Activated T-helper 1 cell treated with anti-CD3 and anti-CD28 coated beads, Interleukin-2, amount 50 U/mL, for 16 hours (primary cell): ENCODE measurements at regions not wholly inside any gene's neighbourhood (a gene's known extent, or its start where the extent isn't known, plus 50 kb on each side); places are given as distances from the start of the nearest gene placed in this dataset.
"Not testable (repeated sequence)": the region's sequence is repeated elsewhere in the genome, so short reads cannot be mapped to it uniquely, and the experiment has no call there.

Experiments
- DNase-seq, 2 donors: peaks; one replicate each; pipeline ENCODE4 v3.0.0-alpha.2; 2020; ENCODE audit warnings: low read depth in 1 of 2, low spot score in 1 of 2

GRCh38 chr9:135402048-135402738, 77.4 kb upstream of the PPP1R26 start:
- no peak for DNase-seq

DNA sequence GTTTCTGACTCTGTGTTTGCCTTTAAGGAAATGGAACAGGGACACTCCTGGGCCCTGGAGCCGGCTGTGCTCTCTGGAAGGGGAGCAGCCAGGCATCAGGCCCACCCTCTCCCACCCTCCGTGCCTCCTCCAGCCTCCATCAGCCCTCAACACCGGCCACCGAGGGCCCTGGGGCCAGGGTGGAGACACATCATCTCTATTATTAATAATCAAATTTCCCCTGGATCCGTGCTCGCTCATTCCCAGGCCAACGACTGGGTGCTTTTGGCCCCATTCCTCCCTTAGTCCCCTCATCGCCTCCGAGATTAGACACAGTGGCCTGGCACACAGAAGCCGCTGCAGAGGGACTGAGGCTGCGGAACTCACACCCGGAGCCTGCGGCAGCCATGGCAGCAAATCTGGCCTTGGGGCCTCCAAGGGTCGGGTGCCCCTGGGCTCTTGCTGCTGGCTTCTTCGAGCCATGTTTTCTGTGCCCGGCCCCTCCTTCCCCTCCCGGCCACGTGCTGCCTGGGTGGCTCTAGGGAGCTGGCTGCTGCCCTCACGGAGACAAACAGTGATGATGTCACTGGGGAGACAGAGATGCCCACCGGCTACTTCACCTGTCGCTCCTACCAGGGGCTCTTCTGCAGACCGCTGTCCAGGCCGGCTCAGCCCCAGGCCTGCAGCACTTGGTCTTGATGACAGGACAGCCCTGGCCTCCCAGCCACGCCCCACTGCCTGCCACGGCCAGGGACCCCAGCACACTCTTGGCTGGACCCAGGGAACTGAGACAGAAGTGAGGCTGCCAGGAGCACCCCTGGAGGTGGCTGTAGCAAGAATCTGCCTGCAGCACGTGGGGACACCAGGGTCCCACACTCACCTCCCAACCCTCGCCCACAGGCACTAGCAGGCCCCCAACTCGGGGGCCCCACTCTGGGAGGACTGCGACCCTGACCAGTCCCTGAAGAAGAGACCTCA, 76.6 kb upstream of the PPP1R26 start:
- DNase-seq, result no peak

GRCh38 chr9:135403733-135404450, 75.7 kb upstream of the PPP1R26 start:
- no peak for DNase-seq

GRCh38 chr9:135404451-135405144, 75.0 kb upstream of the PPP1R26 start:
- DNase-seq, result no peak

GRCh38 chr9:135405145-135405464, 74.5 kb upstream of the PPP1R26 start:
- not testable (repeated sequence) for DNase-seq

DNA sequence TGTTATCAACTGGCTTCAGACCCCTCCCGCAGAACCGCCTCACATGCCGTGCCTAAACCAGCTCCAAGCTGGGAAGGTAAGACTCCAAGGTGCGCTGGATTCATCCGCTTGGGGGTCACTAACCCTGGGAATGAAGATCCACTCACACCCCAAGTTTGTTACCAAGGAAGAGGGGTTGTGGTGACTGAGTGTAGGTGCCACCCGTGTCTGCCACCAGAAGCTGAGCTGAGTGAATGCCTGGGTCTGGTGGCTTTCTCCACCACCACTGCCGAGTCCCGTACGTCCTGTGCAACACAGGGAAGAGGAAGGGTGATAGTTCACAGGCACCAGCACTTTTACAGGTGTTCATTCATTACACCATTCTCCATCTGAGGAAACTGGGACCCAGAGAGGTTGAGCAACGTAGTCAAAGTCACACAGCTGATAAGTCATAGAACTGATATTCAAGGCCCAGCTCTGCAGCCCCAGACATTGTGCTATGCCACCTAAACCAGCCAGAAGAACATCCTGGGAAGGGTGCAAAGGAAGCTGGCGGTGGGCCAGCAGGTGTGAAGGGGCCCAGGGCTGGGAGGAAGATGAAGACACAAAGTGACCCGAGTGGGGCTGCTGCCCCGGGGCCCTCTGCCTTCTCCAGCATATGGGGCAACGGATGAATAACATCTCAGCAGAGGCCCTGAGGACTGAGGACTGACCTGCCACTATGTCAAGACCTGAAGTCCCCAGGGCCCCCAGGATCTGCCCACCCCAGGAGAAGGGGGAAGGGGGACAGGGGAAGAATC, 70.9 kb upstream of the PPP1R26 start:
- DNase-seq, result no peak

DNA sequence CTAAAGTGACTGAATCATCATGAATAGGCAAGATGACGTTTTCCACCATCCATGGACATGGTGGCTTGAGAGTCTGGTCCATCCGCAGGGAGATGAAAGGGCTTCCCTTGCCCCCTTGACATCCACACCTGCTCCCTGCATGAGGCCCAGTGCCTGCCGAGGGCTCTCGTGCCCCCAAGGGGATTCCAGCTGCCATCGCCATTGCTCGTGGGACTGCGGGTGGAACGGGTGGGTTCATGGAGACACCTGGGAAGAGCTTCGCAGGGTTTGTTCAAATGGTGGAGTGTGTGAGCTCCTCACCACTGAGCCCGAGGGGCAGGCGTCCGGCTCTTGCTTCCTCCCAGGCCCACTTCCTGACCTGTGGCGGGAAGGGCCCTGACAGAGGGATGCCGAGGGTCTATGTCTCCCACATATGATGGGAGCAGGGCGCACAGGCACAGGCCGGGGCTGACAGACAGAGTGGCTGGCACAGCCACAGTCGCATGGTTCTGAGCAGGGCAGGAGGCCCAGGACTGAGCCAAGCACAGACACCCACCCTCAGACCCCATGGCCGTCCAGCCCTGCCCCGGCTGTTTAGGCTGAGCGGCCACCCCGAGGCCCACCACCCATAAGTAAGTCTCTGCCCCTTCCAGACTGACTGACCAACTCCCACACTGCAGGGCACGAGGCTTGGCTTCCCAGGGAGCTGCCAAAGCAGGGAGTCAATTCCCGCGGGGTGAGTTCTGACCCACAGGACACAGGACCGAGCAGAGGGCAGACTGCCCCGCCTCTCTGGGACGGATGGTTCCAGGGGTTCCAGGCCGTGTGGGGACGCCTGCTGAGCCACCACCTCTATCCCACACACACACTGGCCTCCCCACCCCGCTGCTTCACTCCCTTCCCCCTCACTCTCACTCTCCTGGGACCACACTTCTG, 70.0 kb upstream of the PPP1R26 start:
- DNase-seq, result no peak

DNA sequence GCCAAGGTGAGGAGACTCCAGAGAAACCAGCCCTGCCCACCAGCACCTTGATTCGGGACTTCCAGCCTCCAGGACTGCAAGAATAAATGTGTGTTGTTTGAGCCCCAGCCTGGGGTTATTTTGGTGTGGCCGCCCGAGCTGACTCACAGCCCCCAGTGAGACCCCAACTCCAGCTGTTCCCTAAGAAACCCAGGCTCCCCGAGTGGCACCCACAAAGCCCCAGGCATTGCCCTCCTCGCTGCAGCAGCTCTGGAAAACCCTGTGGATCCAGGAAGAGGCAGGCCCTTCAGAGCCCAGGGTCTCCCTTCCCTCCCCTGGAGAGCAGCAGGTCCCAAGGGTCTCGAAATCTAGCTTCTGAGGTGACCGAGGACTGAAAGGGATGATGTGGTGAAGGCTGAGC, 69.2 kb upstream of the PPP1R26 start:
- no peak for DNase-seq

GRCh38 chr9:135410831-135411473, 68.6 kb upstream of the PPP1R26 start:
- DNase-seq, result no peak

DNA sequence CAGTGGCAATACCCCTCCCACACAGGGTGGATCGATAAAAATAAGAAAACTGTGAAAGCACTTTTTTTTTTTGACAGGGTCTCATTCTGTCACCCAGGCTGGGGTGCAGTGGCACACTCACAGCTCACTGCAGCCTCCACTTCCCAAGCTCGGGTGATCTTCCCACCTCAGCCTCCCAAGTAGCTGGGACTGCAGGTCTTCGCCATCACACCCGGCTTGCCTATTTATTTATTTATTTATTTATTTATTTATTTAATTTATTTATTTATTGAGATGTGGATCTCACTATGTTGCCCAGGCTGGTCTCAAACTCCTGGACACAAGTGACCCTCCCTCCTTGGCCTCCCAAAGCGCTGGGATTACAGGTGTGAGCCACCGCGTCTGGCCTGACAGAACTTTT, 68.0 kb upstream of the PPP1R26 start:
- DNase-seq, result not testable (repeated sequence)

GRCh38 chr9:135412315-135413085, 67.1 kb upstream of the PPP1R26 start:
- peak; percentile 44 for DNase-seq

DNA sequence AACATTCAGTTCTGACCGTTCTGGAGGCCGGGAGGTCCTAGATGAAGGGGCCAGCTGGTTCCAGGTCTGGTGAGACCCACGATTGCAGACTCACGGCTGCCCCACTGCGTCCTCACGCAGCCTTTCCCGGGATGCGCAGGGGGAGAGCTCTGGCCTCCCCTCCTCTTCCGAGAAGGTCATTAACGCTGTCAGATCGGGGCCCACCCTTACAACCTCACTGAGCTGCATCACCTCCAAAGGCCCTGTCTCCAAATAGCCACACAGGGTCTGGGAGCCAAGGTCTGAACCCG, 66.6 kb upstream of the PPP1R26 start:
- DNase-seq, result no peak

DNA sequence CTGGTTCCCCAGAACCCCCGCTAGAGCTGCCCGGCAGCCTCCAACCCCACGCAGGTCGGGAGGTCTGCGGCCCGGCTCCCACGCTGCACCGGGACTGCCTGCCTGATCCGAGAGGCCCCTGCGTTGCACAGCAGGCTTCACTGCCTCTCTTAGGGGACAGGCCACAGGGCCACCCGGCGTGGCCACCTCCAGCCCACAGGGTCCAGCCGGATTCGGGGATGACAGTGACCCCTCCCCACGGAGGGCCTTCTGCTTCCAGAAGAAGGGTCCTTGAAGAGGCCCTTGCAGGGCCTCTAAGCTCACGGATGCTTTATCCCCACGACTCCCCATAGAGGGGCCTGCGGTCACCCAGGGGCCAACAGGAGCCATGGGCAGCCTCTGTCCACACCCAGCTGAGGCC, 66.1 kb upstream of the PPP1R26 start:
- DNase-seq, result no peak

- DNase-seq, result no peak
Observed at GRCh38 chr9:135414293-135414692, 65.3 kb upstream of the PPP1R26 start.

- no peak for DNase-seq
Observed at GRCh38 chr9:135415586-135415985, 64.0 kb upstream of the PPP1R26 start.

- no peak for DNase-seq
Observed at GRCh38 chr9:135416664-135417290, 62.8 kb upstream of the PPP1R26 start.

GRCh38 chr9:135418161-135418560, 61.4 kb upstream of the PPP1R26 start:
- no peak for DNase-seq

DNA sequence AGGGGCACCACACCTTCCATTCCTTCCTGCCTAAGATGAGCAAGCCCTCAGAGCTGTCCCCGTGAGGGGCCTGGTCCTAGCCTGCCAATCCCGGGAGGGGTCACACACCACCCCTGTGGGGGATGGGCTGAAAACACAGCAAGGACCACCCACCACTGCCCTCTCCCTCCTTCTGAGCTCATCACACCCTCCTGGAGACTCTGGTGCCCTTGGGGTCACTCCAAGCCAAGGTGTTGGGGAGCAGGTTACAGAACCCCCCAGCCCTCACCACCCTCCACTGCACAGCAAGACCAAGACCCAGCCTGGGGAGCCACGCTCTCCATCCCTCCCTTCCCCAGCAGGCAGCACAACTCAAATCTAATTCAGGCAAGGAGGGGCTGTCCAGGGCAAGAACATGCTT, 60.5 kb upstream of the PPP1R26 start:
- DNase-seq, result no peak
